Pulmonary artery endothelial cell (primary cell): ENCODE measurements at regions not wholly inside any gene's neighbourhood (a gene's known extent, or its start where the extent isn't known, plus 50 kb on each side); places are given as distances from the start of the nearest gene placed in this dataset.
A peak's percentile ranks its signal among the peaks of the same experiment; 100 is the strongest.

Source experiments
- DNase-seq: peaks from one replicate; pipeline ENCODE4 v3.0.0-alpha.2; 2011; ENCODE audit warnings: low read depth, low spot score

GRCh38 chr4:38310446-38311043, 350.3 kb downstream of the PTTG2 start:
- DNase-seq = no peak

DNA sequence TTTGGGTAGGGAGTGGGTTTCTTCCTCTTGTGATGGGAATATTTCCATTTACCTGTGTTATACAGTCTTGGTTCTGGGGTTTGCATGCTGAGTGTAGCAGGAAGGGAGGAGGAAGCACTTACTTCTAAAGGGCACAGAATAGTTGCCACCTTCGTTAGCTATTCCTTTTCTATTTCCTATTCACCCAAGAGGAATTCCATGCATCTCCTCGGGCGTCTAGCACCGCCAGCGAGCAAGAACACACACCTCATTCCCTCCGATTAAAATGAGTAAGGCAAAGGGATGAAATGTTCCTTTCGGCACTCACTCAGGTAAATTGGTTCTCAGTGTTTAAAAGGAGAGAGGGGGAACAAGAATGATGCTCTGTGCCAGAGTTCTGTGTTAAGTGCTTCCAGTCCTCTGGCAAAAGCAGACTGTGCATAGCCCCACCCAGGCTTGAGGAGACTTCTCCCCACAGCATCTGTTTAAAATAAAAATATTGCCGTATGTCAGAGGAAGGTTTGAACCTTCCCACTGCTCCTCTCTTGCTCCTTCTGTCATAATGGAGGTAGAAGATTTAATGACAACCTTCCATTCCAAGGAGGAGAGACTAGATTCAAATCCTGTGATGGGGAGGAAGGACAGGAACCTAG, 351.4 kb downstream of the PTTG2 start:
- DNase-seq = no peak

DNA sequence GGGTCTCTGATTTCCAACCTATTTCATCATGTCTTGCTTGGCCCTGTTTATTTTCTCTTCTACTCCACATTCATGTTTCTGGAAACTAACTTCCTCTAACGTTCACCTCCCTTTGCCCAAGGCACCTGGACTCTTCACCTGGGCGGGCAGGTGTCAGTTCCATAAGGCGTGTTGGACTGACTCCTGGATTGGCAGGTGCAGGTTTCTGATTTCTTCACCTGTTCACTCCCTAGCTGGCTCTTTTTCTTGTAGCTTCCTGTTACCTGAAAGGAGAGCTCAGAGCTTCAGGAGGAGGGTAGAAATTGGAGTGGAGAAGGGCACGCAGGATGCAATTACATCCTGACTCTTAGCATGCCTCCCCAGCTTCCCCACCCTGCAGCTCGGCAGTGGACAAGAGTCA, 350.8 kb upstream of the KLF3 start:
- DNase-seq = no peak

DNA sequence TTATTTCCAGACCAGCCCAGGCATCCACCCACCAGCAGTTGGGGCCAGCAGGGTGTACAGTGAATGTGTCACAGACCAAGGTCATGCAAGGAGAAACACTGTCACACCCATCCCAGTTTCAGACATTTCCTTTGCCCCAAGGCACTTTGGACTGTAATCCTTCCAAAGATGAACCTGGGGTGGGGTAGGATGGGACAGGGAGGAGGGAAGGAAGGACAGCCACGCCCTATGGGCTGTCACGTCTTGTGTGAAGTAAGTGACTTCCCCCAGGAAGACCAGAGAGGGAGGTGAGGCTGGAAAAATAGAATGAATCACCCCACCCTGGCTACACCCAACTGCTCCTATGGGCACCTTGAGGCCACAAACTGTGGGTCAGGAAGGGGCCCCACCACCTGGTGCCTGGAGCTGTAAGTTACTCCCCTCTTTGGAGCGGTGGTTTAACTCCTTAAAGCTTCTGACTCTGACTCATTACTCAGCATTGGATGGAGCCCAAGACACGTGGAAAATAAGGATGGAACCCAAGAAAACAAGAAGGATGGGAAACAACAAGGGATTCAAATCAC, 349.9 kb upstream of the KLF3 start:
- DNase-seq = no peak

DNA sequence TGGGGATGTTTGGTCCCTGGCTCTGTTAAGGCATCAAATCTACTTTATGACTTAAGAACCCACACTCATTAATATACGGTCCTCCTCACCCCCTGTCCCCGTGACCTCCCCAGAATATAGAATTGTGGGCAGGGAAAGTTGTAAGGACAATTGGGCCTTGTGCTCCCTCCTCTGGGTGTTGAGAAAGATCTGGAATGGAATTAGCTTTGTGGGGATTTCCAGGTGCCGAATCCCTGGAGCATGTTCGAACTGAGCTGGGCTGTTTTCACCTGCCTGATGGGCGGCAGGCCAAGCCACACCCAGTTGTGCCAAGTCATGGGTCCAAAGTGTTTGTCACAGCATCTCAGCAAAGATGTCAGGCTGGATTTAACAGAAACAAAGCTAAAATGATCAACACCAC, 349.3 kb upstream of the KLF3 start:
- no peak for DNase-seq

GRCh38 chr4:38315286-38315685, 348.7 kb upstream of the KLF3 start:
- no peak for DNase-seq

DNA sequence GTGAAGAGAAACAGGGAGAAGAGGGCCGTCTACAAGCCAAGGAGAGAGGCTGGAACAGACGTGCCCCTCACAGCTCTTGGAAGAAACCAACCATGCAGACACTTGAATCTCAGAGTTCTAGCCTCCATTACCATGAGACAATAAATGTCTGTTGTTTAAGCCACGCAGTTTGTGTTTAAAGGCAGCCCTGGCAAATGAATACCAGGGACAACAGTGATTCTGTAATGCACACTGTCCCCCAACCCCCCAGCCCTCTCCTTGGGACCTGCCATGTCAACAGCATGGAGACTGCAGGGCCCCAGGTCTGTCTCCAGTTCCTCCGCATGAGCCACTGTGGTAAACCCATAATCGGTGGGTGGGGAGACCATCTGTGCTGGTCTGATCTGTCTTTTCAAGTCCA, 348.0 kb upstream of the KLF3 start:
- no peak for DNase-seq

DNA sequence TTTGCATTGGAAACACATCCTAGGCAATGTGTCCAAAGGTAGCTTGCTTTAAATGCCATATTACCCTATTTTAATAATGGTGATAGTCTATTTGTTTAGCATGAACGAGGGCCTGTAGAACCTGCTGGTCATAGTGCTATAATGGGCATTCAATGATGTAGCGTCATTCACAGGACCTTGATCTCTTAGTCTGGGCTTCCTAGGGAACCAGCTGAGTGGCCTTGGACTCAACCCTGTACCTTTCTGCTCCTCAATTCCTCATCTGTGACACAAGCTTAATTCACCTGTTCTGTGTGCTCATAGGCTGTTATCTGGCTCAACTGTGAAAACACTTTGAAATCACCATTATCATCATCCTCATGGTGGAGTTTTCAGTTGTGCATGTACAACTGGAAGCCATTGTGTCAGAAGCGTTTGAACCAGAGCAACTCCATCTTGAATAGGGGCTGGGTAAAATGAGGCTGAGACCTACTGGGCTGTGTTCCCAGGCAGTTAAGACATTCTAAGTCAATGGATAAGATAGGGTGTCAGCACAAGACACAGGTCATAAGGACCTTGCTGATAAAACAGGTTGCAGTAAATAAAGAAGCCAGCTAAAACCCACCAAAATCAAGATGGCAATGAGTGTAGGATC, 346.8 kb upstream of the KLF3 start:
- DNase-seq = no peak

- DNase-seq = peak; percentile 78
Observed at GRCh38 chr4:38318737-38319455, 345.1 kb upstream of the KLF3 start.

GRCh38 chr4:38319456-38320342, 344.3 kb upstream of the KLF3 start:
- DNase-seq = peak; percentile 43

- no peak for DNase-seq
Observed at GRCh38 chr4:38320343-38320695, 343.7 kb upstream of the KLF3 start.

DNA sequence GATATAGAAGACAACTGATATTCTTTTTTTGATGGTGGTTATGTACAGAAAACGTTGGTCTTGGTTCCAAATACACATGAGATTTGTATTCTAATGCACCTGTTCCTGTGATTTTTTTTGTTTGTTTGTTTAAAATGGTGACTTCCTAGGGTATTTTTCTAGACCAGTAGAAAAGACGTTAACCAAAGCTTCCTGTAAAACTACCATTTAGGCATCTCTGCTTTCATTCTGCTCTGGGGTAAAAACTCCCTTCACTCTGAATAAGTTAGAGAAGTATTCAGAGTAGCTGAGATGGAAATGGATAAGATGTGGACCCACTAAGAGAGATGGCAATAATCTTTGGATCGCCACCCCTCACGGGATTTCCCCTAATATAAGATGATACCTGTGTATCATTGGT, 343.2 kb upstream of the KLF3 start:
- no peak for DNase-seq

DNA sequence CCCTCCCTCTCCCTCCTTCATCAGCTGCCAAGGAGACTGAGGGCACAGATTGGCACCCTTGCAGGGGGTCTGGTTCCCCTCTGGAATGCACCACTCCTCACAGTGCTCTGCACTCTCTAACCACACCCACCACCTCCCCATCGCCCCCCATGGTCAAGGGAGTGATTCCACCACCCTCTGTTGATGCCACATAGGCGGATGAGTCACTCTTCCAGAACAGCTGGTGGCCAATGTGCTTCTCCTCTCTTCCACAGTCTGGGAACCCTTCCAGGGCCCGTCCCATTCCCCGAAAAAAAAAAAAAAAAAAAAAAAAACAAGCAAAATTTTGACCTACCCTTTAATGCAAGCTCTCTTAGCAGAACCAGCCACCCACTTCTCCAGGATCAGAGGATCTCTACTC, 341.3 kb upstream of the KLF3 start:
- no peak for DNase-seq

- no peak for DNase-seq
Observed at GRCh38 chr4:38323141-38323641, 340.8 kb upstream of the KLF3 start.

DNA sequence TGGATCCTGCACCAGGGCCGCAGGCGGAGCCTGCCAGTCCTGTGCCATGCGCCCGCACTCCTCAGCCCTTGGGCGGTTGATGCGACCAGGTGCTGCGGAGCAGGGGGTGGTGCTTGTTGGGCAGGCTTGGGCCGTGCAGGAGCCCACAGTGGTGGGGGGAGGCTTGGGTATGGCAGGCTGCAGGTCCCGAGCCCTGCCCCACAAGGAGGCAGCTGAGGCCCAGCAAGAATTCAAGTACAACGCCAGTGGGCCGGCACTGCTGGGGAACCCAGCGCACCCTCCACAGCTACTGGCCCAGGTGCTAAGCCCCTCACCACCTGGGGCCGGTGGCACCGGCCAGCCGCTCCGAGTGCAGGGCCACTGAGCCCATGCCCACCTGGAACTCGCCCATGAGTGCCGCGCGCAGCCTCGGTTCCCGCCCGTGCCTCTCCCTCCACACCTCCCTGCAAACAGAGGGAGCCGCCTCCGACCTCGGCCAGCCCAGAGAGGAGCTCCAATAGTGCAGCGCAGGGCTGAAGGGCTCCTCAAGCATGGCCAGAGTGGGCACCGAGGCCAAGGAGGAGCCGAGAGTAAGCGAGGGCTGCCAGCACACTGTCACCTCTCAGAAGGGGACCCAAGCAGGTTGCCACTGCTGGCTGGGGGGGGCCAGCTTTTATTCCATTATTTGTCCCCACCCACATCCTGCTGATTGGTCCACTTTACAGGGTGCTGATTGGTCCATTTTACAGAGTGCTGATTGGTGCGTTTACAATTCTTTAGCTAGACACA, 339.0 kb upstream of the KLF3 start:
- no peak for DNase-seq

DNA sequence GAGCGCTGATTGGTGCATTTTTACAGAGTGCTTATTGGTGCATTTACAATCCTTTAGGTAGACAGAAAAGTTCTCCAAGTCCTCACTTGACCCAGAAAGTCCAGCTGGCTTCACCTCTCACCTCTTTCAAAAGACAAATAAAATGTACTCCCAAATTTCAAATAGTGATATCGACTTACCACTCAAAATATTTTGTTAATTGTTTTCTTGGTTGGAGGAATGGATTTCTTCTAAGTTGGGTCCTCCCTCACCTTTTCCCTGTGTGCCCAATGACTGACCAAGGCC, 338.4 kb upstream of the KLF3 start:
- no peak for DNase-seq

- no peak for DNase-seq
Observed at GRCh38 chr4:38326499-38326898, 337.5 kb upstream of the KLF3 start.

DNA sequence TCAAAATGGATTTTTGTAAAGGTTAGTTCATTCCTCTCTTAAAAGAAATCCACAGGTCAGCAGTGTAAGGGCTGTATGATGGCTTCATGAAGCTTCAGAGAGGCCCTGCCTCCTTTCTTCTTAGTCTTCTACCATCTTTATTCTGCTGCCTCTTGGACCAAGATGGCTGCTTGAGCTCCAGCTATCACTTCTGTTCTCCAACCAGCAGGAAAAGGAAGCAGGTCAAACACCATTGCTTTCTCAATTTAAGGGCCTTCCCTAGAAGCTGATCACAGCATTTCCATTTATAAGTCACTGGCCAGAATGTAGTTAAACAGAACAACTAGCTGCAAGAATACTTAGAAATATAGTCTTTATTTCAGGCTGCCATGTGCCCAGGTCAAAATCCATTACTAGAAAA, 336.8 kb upstream of the KLF3 start:
- no peak for DNase-seq

GRCh38 chr4:38328989-38329729, 334.8 kb upstream of the KLF3 start:
- no peak for DNase-seq

- DNase-seq = no peak
Observed at GRCh38 chr4:38330321-38330720, 333.7 kb upstream of the KLF3 start.
